Tibial nerve (tissue), 4 donors: ENCODE measurements at regions not wholly inside any gene's neighbourhood (a gene's known extent, or its start where the extent isn't known, plus 50 kb on each side); places are given as distances from the start of the nearest gene placed in this dataset.
"Not testable (repeated sequence)": the region's sequence is repeated elsewhere in the genome, so short reads cannot be mapped to it uniquely, and the experiment has no call there.

Source experiments
- CTCF ChIP-seq, 5 experiments: fragments of 200-600 bp in 3 of 5; fragments of 450-650 bp in 2 of 5; sonication (generic) in 3 of 5; IDR thresholded peaks; one replicate each; pipeline ENCODE4 v1.5.1; 2016 to 2019; ENCODE audit warnings: antibody characterized with exemption in 5 of 5, mild to moderate bottlenecking in 3 of 5, moderate library complexity in 2 of 5
- EP300 ChIP-seq, 2 donors: sonication (generic); formaldehyde crosslinking; IDR thresholded peaks; one replicate each; pipeline ENCODE4 v1.6.1; 2017; ENCODE audit warnings: antibody characterized with exemption in 2 of 2, mild to moderate bottlenecking in 1 of 2
- POLR2A ChIP-seq, 2 donors: fragments of 450-650 bp; IDR thresholded peaks; one replicate each; pipeline ENCODE4 v1.6.1; 2017; ENCODE audit warnings: antibody characterized with exemption in 2 of 2, mild to moderate bottlenecking in 2 of 2, moderate library complexity in 2 of 2

GRCh38 chr9:42759320-42759719 lies 575.9 kb downstream of the SPATA31A6 start:
- TF ChIP-seq CTCF, POLR2A, EP300 (IDR thresholded peaks at IDR 0.05): not testable (repeated sequence)
